ENCODE measurements at regions not wholly inside any gene's neighbourhood (a gene's known extent, or its start where the extent isn't known, plus 50 kb on each side); places are given as distances from the start of the nearest gene placed in this dataset.

DNA sequence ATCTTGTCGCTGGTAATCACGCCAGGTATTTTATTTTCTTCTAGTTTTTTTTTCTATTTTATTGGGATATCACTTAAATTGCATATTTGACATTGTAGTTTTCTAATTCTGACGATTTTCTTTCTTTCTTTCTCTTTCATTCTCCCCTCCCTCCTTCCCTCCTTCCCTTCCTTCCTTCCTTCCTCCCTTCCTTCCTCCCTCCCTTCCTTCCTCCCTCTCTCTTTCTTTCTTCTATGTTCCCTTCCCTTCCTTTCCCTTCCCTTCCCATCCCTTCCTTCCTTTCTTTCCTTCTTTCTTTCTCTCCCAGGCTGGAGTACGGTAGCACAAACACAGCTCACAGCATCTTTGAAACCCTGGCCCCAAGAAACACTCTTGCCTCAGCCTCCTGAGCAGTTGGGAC, 100.6 kb upstream of the BCL6 start:
- H3K4me1 ChIP-seq (ENCODE audit: insufficient read depth, low read length, poor library complexity, severe bottlenecking): no peaks in the 10 kb centered on the region
- H2AFZ ChIP-seq (ENCODE audit: low read length): no peak overlapping the region
- no TSS peak for BruUV-seq (replicated peaks)
- no peak overlapping the region for H3K4me2 ChIP-seq (ENCODE audit: low read length)
- TF ChIP-seq, protein P1, sequence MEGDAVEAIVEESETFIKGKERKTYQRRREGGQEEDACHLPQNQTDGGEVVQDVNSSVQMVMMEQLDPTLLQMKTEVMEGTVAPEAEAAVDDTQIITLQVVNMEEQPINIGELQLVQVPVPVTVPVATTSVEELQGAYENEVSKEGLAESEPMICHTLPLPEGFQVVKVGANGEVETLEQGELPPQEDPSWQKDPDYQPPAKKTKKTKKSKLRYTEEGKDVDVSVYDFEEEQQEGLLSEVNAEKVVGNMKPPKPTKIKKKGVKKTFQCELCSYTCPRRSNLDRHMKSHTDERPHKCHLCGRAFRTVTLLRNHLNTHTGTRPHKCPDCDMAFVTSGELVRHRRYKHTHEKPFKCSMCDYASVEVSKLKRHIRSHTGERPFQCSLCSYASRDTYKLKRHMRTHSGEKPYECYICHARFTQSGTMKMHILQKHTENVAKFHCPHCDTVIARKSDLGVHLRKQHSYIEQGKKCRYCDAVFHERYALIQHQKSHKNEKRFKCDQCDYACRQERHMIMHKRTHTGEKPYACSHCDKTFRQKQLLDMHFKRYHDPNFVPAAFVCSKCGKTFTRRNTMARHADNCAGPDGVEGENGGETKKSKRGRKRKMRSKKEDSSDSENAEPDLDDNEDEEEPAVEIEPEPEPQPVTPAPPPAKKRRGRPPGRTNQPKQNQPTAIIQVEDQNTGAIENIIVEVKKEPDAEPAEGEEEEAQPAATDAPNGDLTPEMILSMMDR (conservative IDR thresholded peaks at IDR 0.05; ENCODE audit: low read length): no peak
- no peak for TF ChIP-seq EZH2phosphoT487 (IDR thresholded peaks at IDR 0.05; ENCODE audit: borderline replicate concordance, low read depth, low read length)
- H3K9me2 ChIP-seq (ENCODE audit: insufficient read depth, low read length): no peaks in the 10 kb centered on the region
- ChIA-PET POLR2A (interaction anchor here (0.6 kb wide), 1 partner anchor 66 kb away, joined by 8 read pairs; no protein-coding TSS in a partner anchor), CTCF (ENCODE audit: unreplicated experiment) (no interaction called here)
- intact Hi-C loops (cut with micrococcal nuclease; ENCODE audit: unreplicated experiment): no loop called here
- no peak overlapping the region for H3K27ac ChIP-seq (ENCODE audit: low read depth, low read length, poor library complexity, severe bottlenecking)
- H3K36me3 ChIP-seq (ENCODE audit: insufficient read depth, low read length): no peaks in the 10 kb centered on the region
- H3K9me3 ChIP-seq (ENCODE audit: low read length): no peaks in the 10 kb centered on the region
- H3K4me3 ChIP-seq (ENCODE audit: low read depth, low read length, poor library complexity, severe bottlenecking): no peak overlapping the region
- DNase-seq (ENCODE audit: low spot score): no peak
- H4K20me1 ChIP-seq (ENCODE audit: insufficient read depth, low read length): no peaks in the 10 kb centered on the region
- no peaks in the 10 kb centered on the region for H3K79me2 ChIP-seq (ENCODE audit: insufficient read depth, low read depth, low read length)

- Histone ChIP-seq H3K36me3 (ENCODE audit: insufficient read depth, low read length) (peaks cover 4% of the 10 kb centered on the region; the same call in 1 of the 2 replicates), H3K4me3 (ENCODE audit: low read depth, low read length, poor library complexity, severe bottlenecking) (no peak overlapping the region), H3K4me2 (ENCODE audit: low read length) (no peak overlapping the region), H3K9me3 (ENCODE audit: low read length) (peaks cover 20% of the 10 kb centered on the region; the same call in 1 of the 2 replicates), H2AFZ (ENCODE audit: low read length) (no peak overlapping the region), H3K4me1 (ENCODE audit: insufficient read depth, low read length, poor library complexity, severe bottlenecking) (no peaks in the 10 kb centered on the region), H4K20me1 (ENCODE audit: insufficient read depth, low read length) (no peaks in the 10 kb centered on the region), H3K27ac (ENCODE audit: low read depth, low read length, poor library complexity, severe bottlenecking) (no peak overlapping the region), H3K9me2 (ENCODE audit: insufficient read depth, low read length) (no peaks in the 10 kb centered on the region), H3K79me2 (ENCODE audit: insufficient read depth, low read depth, low read length) (no peaks in the 10 kb centered on the region)
- CTCF ChIA-PET (ENCODE audit: unreplicated experiment): no interaction called here
- TF ChIP-seq, protein P1 (conservative IDR thresholded peaks at IDR 0.05; ENCODE audit: low read length): no peak
- no peak for TF ChIP-seq EZH2phosphoT487 (IDR thresholded peaks at IDR 0.05; ENCODE audit: borderline replicate concordance, low read depth, low read length)
- intact Hi-C loops (cut with micrococcal nuclease; ENCODE audit: unreplicated experiment): no loop called here
- no TSS peak for BruUV-seq (replicated peaks)
- POLR2A ChIA-PET: interaction anchor here (0.7 to 1.4 kb wide), 5 partner anchors 7 to 1106 kb away, joined by 3 to 7 read pairs (median 4); no protein-coding TSS in a partner anchor
- no peak for DNase-seq (ENCODE audit: low spot score)
Measured at GRCh38 chr3:187848401-187848800, 103.1 kb upstream of the BCL6 start.

DNA sequence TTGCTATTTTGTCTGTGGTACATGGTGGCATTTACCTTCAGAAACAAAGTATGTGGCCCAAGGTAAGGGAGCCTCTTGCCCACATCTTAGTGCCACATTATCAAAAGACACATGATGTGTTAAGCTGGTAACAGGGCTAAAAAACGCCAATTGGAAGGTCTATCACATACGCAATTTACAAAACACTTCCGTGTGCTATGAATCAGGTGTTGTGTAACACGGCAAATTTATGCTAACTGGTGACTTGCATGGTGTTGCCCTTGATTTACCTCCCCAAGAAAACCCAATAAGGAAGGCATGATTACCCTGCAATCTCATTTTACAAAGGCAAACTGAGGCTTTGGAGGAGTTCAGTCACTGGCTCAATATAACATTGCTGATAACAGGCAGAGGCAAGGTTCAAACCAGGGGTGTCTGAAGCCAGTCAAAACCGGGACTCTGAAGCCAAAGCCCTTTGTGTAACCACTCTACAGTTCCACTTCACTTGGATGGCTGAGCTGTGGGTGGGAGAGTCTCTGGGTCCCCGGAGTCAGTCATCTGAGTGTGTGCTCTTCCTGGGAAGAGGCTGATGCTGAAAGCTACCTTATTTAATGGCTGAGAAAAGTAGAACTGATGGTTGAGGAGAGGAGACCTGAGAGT, 103.9 kb upstream of the BCL6 start:
- no peaks in the 10 kb centered on the region for H3K4me1 ChIP-seq (ENCODE audit: insufficient read depth, low read length, poor library complexity, severe bottlenecking)
- peaks cover 4% of the 10 kb centered on the region; the same call in 1 of the 2 replicates for H3K36me3 ChIP-seq (ENCODE audit: insufficient read depth, low read length)
- no peak overlapping the region for H3K4me2 ChIP-seq (ENCODE audit: low read length)
- no peak for DNase-seq (ENCODE audit: low spot score)
- H3K9me3 ChIP-seq (ENCODE audit: low read length): peaks cover 20% of the 10 kb centered on the region; the same call in 1 of the 2 replicates
- intact Hi-C loops (cut with micrococcal nuclease; ENCODE audit: unreplicated experiment): no loop called here
- CTCF ChIA-PET (ENCODE audit: unreplicated experiment): no interaction called here
- H3K4me3 ChIP-seq (ENCODE audit: low read depth, low read length, poor library complexity, severe bottlenecking): no peak overlapping the region
- no peak overlapping the region for H2AFZ ChIP-seq (ENCODE audit: low read length)
- no peaks in the 10 kb centered on the region for H3K79me2 ChIP-seq (ENCODE audit: insufficient read depth, low read depth, low read length)
- no peaks in the 10 kb centered on the region for H3K9me2 ChIP-seq (ENCODE audit: insufficient read depth, low read length)
- no peak overlapping the region for H3K27ac ChIP-seq (ENCODE audit: low read depth, low read length, poor library complexity, severe bottlenecking)
- TF ChIP-seq, protein P1 (conservative IDR thresholded peaks at IDR 0.05; ENCODE audit: low read length): no peak
- no peak for TF ChIP-seq EZH2phosphoT487 (IDR thresholded peaks at IDR 0.05; ENCODE audit: borderline replicate concordance, low read depth, low read length)
- H4K20me1 ChIP-seq (ENCODE audit: insufficient read depth, low read length): no peaks in the 10 kb centered on the region
- BruUV-seq (replicated peaks): no TSS peak
- POLR2A ChIA-PET: interaction anchor here (0.9 kb wide), 1 partner anchor 10 kb away, joined by 4 read pairs; no protein-coding TSS in a partner anchor
